DMS 273 (cell line): ENCODE measurements at regions not wholly inside any gene's neighbourhood (a gene's known extent, or its start where the extent isn't known, plus 50 kb on each side); places are given as distances from the start of the nearest gene placed in this dataset.

Experiments
- DNase-seq: peaks from one replicate; lab custom pipeline; 2025; ENCODE audit not compliant: unreplicated experiment; lab: John Stamatoyannopoulos, UW

DNA sequence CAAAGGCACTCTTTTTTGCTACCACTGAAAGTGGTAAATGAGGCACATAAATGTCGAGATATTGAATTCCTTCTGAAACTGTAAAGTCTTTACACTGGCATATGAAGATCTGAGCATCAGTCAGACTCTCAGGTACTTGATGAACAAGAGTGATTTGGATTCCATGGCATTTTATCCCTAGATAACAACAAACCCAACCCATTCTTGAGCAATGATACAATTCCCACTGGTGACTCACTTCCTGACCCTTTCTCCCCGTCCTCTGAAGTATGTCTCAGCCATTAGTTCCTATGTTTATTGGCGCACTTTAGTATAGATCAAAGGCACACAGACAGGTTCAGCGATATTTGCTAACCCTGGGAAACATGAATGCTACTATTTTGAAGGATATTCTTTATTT lies 147.0 kb upstream of the RBFOX1 start:
- no peak for DNase-seq

DNA sequence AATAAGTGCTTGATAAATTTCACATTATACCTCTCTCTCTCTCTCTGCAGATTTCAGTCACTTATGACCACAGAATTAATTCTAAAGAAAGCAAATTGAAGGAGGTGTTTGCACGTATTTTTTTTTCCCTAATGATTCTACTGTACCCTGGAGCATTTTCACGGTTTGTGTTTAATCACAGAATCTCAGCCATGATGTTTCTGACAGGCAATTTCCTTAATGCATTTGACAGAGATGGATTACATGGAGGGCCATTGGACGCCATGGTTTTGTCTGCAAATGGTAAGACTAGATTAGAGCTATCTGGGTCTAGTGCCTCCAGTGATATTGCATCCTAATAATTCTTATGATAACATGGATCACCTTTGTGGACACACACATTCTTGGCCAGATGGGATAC lies 147.5 kb upstream of the RBFOX1 start:
- no peak for DNase-seq

DNA sequence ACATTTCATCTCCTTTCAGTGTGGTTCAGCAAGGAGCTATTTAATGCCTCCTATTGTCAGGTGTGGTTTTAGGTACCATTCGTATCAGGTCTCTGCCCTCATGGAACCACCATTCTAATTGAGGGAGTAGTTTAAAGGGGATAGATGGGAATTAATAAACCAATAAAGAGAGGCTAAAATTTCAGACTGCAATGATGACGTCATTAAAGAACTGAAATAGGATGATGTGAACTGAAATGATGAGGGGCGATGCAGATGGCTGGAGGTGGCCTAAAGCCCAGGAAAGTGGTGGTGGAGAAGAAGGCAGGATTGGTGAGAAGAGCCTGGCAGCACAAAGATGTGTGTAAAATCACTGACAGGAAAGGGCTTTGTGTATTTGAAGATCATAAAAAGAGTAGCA lies 148.9 kb upstream of the RBFOX1 start:
- no peak for DNase-seq

DNA sequence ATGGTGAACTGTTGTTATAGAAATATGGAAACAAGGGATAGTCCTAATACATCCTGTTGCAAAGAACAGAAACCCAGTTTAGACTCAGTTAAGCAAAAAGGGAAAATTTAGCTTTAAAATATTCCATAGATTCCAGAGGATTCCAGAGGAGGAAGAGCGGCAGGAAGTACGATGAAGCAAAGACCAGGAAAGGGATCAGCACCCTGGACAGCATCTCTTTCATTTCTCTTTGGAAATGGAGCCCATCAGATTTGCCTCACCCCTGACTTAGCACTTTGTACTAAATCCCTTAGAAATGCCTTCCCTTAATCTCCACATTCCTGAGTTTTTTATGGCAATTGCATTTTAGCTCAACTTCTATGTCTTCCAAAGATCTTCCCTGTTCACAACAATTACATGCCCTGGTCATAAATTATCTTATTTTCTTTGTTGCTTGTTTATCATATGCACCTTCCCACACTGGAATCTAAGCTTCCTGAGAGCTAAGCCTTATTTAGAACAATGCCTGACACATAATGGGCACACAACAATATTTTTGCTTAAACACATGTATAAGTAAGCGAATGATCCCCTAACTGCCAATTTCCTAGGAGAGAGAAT lies 150.0 kb upstream of the RBFOX1 start:
- no peak for DNase-seq

DNA sequence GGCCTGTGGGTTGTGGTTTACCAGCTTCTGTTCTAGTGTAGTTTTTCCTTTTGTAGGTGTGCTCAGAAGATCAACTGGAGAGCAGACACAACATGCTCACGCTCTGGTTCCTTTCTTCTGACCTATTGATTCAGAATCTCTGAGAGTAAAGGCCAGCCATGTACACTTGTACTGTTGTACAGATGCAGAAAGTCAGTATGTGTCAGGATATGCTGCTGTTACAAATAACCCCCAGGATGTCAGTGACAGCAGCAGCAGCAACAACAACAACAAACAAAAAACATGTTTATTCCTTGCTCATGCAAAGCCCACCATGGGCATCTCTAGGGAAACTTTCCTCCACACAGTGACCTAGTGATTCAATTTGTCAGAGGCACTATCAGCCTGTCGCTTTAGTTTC lies 154.8 kb upstream of the RBFOX1 start:
- no peak for DNase-seq

DNA sequence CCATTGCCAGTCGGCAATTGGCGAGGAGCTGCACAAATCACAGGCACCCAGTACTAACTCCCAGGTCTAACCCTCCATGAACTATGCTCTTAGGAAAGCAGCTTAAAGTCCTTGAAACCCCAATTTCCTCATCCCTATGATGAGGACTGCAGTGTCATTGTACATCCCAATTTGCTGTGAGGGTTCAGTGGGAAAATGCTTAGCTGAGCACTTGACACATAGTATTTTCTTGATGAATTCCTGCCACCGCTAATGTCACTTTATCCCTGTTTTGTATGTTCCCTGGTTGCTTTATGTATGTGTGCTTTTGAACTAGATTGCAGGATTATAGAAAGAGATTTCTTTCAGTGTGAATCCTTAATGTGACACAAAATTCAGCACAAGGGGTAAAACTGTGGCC lies 161.5 kb upstream of the RBFOX1 start:
- no peak for DNase-seq

DNA sequence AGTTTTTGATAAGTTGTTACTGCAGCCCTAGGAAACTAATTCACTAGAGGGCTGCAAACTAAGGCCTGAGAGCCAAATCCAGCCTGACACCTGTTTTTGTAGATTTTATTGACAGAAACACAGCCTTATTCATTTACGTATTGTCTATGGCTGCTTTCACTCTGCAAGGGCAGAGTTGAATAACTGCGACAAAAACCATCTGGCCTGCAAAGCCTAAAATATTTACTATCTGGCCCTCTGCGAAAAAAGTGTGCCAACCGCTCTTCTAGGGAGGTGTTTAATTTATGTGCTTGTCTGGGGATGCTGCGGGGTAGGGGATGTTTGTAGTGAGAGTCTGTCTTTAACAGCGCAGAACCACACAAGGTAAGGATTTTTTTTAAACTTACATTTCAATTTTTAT lies 165.0 kb upstream of the RBFOX1 start:
- DNase-seq = no peak

DNA sequence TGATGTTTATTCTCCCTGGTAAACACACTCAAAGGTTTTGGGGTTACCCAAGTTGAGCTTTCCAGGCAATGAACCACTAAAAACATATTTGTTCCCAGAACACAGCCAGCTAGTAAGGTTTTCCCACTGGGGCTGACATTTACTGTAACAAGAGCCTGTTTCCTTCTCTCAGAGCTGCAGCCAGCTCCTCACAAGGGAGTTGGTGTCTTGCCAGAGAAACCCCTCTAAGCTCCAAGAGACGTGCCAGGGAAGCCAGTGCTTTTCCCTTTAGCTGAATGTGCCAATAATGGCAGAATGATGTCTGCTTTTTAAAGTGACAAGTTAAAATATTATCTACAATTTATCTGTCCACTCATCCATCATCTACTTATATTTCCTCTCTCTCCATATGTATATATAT lies 170.8 kb upstream of the RBFOX1 start:
- DNase-seq = no peak

DNA sequence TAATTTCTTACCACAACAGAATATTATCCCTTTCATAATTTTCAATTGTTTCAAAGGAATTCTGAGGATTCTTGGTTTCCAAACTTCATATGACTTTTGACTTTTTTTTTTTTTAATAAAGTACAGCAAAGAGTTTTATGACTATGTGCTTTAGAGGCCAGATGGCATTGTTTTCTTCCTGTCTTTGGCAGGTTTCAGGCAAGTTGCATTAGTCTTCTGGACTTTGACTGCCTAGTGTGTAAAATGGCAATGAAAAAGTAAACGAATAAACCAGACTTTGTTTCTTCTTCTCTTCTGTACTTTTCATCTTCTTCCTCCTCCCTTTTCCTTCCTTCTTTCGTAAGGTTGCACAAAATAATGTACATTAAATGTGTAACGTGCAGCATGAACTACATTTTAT lies 172.6 kb upstream of the RBFOX1 start:
- no peak for DNase-seq

DNA sequence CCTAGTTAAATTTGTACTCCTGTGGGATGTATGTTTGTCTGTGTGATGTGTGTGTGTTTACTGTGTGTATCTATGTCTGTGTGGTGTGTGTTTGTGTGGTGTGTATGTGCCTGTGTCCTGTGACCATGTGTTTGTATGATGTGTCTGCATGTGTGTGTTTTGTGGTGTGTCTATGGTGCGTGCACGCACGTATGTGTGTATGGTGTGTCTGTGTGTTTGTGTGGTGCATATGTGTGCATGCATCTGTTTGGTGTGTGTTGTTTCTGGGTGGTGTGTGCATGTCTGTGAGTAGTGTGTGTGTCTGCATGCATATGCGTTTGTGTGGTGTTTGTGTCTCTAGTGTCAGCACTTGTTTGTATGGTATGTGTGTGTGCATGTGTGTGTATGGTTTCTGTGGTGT lies 174.2 kb upstream of the RBFOX1 start:
- no peak for DNase-seq

DNA sequence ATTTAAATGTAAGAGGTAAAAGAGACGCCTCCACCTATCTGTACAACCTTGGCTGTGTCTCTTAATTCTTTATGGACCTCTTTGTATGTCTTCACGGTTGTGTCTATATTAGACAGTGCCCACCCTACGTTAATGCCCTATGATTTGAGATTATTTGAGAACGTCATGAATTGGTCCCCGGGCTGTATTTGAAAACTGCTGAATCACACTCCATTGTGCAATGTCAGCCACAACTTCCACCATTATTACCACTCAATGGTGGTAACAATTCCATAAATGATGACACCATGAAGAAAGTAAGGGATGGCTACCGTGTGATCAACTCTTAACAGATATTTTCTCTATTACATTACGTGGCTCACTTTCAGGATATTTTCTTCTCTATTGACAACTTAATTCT lies 182.4 kb upstream of the RBFOX1 start:
- no peak for DNase-seq

DNA sequence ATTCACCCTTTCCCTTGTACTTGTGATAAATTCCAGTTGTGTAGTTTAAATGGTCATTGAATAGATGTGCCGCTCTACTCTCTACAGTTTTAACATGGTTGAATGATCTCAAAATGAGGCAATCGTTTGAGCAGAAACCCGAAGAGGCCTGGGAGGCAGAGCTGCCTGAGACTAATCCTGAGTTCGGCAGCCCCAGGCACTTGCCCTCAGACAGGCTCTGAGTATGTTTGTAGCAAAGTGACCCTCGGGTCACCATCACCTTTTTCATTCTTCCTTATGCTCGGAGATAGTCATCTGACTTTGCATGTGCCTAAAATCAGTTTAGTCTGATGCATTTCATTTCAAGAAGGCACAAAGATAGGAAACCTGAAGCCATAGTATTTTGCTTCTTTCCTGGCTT lies 184.0 kb upstream of the RBFOX1 start:
- DNase-seq = no peak

DNA sequence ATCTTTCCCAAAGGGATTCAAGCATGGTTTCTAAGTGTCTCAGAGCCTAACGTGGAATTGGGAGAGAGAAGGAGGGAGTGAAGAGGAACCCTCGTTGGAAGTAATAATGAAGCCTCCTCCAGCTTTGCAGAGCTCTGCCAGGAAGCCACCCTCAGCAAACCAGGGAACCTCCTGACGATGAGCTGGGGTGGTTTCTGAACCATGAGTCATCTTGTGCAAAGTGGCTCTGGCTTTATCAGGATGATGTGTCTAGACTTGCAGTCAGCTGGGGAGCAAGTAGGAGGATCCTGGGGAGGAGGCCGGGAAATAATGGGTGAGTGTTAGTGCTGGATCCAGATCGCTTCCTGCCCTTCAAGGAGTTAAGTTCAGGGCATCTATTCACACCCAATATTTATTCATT lies 191.7 kb upstream of the RBFOX1 start:
- DNase-seq = no peak

DNA sequence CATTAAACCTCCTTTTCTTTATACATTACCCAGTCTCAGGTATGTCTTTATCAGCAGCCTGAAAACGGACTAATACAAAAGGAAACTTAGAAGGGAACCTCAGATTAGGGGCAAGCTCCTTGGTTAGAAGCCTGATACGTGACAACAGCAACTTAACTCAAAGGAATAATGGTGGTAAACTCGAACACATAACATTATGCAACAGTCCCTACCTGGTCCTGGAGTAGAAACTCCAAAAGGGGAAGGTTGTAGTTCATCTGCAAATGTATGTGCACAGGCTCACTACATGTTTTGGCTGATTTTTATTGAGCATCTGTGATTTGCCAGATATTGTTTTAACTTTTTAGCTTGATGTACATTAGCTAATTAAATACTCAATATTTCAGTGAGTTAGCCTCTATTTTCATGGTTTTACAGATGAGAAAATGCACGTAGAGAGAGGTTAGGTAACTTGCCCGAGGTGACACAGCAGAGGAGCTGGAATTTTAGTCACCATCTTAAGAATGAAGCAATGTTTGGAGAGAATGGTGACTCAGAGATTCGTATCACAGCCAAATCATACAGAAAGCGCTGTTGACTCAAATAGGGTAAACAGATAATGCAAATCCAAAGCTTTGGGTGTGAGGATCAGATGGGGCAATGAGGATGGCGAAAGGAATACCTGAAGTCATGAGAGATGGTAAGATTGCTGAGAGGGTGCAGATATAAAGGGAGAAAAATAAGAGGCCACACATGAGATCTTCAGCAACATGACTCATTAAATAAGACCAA lies 194.9 kb upstream of the RBFOX1 start:
- DNase-seq = no peak

DNA sequence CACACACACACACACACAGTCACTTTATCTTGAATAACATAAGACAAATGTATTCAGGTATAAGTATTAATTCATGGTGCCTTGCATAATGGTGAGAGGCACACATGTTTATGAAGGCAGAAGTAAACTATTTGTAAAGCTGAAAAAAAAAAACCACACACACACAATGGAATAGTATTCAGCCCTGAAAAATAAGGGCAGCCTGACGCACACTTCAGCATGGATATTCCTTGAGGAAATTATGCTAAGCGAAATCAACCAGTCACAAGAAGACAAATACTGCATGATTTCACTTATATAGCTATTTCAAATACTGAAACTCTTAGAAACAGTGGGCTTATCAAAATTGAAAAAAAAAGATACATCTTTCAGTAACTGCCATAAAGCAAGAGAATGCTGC lies 200.2 kb upstream of the RBFOX1 start:
- no peak for DNase-seq

DNA sequence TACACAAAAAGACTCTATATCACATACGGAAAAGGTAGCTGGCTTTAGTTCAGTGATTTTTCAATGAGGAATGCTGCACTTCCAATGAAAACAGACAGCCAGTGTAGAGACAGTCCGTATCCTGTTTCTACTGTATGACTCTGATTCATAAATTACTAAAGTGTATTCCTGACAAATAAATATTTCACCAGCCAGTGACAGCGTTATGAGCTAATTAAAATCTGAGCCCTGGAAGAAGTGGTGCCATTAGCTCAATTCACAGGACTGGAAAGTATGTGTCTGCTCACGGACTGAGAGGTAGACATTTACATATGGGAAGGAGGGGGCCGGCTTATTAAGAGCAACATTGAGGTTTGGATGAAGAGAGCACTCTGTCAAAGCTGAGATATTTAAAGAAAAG lies 207.9 kb upstream of the RBFOX1 start:
- no peak for DNase-seq

DNA sequence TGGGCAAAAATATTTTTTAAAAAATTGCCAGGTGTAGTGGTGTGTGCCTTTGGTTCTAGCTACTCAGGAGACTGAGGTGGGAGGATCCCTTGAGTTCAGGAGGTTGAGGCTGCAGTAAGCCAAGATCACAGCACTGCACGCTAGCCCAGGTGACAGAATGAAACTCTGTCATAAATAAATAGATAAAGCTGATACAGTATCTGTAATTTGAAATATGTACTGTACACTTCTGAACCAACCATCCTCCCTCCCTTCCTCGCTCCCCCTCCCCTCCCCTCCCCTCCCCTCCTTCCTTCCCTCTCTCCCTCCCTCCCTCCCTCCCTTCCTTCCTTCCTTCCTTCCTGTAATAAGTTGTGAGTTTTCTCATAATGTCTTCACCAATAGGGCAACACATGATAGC lies 208.4 kb upstream of the RBFOX1 start:
- no peak for DNase-seq

DNA sequence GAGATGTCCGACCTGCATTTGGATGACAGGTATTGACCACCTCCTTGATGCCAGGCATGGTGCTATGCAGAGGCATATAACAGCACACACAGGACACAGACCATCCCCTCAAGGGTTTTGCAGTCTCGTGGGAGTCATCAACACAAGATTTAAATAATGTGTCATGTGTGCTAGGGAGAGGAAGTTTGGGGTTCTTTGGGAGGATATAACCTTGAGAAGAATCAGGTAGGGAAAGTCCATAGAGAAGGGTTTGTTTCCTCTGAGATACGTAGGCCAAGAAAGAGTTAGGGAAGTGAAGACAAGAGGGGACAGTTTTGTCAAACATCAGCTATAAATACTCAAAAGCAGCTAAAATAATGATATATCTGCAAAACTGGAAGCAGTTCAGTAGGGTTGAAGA lies 215.9 kb upstream of the RBFOX1 start:
- DNase-seq = no peak

DNA sequence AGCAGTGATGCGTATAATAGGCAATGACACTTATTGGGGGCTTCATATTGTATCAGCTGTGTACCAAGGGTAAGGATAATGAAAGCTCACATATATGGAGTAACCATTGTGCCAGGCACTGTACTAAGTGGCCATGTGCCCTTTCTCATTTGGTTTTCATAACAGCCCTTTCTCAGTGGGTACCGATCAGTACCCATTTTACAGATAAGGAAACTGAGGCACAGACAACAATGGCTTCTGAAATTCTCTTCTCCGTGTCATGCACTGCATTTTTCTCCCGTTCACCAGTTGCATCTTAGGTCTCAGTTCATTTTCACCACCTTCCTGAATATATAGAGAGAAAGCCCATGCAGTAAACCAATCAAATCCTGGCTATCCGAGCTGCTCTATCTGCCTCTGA lies 216.7 kb upstream of the RBFOX1 start:
- no peak for DNase-seq

DNA sequence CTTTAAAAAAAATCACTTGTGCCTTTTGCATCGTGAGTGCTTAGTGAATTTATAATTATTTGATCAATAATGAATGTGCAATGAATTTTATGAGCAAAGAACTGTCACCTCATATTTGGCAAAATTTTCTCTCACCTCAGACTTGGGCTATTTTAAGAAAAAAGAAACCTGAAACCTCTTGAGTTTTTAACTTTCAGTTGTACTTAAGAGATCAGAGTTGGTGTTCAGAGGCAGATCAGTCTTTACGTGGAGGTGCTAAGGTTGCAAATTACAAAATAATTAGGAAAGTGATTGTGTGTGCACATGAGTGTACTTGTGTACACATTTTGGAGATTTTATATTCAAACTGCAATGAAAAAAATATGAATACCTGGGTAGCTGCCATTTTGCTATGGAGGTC lies 218.7 kb upstream of the RBFOX1 start:
- DNase-seq = no peak

DNA sequence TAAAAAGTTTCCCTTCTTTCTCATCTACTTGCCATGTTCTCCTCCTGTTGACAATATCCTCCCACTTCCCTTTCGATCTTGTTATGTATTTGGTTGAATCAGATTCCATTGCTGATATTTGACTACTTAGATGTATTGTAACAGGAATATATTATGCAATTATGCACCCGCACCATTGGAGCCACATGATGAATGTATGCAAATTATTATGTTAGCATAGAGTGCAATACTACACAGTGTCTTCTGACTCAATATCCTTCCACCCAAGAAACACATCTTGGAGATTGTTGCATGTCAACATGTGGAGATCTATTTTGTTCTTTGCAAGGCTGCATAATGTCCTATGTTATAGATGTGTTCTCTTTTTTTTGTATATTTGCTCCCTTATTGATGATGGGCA lies 219.2 kb upstream of the RBFOX1 start:
- no peak for DNase-seq

DNA sequence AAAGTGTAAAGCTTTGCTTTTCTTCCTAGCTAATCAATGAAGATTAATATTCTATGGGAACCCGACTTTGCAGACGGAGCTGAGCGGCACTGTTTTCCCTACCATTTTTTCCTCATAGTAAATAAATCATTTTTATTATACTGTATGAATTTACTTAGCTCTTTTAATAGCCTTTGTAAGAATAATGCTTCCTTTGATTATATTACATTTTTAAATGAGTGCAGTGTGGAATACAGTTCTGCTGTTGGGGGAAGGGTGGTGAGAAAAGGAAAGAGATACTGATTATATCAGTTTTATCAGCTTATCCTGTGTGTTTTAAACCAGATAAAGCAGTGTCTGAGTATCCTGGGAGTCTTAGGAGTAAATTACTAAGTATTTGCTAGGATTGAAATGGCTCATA lies 221.4 kb upstream of the RBFOX1 start:
- DNase-seq = no peak

DNA sequence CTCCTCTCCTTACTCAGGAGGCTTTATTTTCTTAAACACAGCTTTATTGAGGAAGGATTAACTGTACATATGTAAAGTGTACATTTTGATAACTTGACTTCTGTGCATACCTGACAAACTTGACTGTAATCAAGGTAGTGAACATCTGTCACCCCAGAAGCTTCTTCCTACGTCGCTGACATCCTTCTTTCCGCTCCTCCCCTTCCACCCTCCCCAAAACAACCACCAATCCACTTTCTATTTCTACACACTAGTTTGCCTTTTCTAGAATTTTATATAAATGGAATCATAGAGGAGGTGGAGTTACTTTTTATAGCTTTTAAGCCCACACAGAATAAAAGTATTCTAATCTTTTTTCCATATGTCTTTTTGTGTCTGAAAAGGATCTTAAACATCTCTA lies 225.2 kb upstream of the RBFOX1 start:
- no peak for DNase-seq
